SW 1271 (cell line): ENCODE measurements at regions not wholly inside any gene's neighbourhood (a gene's known extent, or its start where the extent isn't known, plus 50 kb on each side); places are given as distances from the start of the nearest gene placed in this dataset.
"Not testable (repeated sequence)": the region's sequence is repeated elsewhere in the genome, so short reads cannot be mapped to it uniquely, and the experiment has no call there.

ENCODE experiments used
- DNase-seq, 2 experiments: peaks; one replicate each; lab custom pipeline; 2025; lab: John Stamatoyannopoulos, UW

DNA sequence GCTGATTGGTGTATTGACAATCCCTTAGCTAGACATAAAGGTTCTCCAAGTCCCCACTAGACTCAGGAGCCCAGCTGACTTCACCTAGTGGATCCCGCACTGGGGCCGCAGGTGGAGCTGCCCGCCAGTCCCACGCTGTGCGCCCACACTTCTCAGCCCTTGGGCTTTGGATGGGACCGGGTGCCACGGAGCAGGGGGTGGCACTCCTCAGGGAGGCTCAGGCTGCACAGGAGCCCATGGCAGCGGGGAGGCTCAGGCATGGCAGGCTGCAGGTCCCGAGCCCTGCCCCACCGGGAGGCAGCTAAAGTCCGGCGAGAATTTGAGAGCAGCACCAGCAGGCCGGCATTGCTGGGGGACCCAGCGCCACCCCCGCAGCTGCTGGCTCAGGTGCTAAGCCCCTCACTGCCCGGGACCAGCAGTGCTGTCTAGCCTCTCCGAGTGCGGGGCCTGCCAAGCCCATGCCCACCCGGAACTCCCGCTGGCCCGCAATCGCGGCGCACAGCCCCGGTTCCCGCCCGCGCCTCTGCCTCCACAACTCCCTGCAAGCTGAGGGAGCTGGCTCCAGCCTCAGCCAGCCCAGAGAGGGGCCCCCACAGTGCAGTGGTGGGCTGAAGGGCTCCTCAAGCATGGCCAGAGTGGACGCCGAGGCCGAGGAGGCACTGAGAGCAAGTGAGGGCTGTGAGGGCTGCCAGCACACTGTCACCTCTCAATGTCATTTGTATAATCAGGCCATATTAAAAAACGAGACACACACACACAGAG, 437.2 kb downstream of the CSNK1G3 start:
- DNase-seq: no peak

DNA sequence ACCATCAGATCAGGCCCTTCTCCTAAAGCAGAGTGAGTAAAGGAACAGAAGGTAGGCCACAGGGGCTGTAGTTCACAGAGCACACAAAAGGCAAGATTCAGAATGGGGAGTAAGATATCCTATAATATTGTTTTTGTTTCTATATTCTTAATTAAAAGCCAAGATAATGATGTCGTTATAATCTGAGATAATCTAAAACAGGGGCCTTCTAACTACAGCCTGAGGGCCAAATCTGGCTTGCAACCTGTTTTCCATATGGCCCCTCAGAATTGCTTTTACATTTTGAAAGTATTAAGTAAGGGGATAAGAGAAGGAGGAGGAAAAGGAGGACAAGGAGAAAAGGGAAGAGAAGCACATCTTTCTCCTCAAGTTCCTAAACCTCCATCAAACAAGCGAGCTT, 435.8 kb downstream of the CSNK1G3 start:
- no peak for DNase-seq

DNA sequence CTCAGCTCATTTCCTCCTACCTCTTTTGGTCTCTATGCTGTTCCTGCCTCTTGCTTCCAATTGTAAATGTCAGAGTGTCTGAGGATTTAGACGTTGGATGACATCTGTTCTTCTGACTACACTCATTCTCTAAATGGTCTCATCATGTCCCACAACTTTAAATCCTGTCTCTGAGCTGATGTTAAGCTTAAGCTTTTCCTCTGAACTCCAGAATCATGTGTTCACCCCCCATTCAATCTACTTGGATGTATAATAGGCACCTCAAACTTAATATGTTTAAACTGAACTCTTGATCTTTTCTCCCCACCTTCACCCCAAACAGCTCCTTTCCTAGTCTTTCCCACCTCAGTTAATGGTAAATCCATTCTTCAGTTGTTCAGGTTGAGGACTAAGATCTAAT, 433.6 kb downstream of the CSNK1G3 start:
- DNase-seq: no peak

DNA sequence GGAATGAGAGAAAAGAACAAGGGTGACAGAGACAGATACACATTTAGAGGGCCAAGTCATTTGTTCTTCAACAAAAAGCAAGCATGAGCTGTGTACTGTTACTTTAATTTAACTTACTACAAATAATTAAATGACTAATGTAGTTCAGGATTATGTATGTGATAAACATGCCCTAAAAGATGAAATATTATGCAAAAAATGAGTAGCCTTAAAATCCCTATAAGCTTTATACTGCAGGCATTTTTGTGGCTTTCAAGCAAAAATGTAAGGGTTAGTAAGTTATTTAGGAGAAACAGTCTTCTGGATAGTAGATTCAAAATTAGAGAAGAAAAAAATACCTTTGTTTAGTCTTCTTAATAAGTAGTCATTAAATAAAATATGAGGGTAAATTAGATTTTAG, 431.2 kb downstream of the CSNK1G3 start:
- no peak for DNase-seq

DNA sequence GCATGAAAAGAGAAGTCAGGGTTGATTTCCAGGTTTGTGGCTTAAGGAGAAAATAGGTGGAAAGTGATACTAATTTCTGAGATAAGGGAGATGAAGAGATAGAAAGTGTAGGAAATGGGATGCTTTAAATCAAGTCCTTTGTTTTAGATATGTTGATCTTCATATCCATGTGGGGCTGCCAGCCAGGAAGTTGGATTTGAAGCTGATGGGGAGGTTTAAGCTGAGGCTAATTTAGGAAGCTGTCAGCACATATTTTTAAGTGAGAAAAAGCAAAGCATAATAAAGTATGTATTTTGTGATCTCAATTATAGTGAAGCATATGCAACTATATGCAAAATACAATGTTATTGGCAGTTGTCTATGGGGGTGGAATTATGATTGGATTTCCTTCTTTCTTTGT, 428.4 kb downstream of the CSNK1G3 start:
- no peak for DNase-seq

DNA sequence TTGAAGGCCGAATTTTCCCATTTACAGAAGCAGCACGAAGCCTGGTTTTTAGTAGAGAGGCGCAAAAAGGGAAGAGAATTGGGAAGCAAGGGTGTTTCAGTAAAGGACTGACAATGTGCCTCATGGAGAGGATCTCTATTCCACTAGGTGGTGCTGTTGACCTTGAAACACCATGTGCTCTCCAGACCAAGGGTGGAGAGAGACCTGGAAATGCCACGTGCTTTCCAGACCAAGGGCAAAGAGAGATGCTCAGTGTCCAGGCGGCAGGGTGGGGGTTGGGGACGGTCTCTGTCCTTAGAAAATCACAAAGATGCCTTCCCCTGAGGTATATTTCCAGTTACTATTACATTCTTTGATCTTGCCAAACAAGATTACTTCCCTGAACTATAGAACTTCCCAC, 425.3 kb downstream of the CSNK1G3 start:
- no peak for DNase-seq

DNA sequence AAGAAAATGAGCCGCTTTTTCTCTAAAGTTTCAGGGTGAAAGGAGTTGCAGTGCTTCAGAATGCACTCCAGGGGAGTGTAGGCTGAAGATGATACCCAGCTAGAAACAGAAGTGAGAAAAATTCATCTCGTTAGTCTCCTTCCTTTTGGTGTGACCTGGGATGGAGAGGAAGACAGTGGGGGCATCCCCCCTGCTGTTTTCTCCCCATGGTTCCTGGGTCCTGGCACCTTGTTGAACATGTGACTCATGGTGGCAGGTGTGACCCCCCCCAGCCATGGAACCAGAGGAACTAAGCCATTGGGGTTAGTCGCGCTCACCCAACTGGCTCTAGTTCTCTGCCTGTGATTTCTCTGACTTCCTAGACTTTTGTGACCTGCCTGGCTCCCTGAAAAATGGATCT, 424.6 kb downstream of the CSNK1G3 start:
- DNase-seq: no peak

DNA sequence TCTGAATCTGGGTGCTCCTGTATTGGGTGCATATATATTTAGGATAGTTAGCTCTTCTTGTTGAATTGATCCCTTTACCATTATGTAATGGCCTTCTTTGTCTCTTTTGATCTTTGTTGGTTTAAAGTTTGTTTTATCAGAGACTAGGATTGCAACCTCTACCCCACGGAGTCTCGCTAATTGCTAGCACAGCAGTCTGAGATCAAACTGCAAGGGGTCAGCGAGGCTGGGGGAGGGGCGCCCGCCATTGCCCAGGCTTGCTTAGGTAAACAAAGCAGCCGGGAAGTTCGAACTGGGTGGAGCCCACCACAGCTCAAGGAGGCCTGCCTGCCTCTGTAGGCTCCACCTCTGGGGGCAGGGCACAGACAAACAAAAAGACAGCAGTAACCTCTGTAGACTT, 421.8 kb downstream of the CSNK1G3 start:
- DNase-seq: not testable (repeated sequence)

DNA sequence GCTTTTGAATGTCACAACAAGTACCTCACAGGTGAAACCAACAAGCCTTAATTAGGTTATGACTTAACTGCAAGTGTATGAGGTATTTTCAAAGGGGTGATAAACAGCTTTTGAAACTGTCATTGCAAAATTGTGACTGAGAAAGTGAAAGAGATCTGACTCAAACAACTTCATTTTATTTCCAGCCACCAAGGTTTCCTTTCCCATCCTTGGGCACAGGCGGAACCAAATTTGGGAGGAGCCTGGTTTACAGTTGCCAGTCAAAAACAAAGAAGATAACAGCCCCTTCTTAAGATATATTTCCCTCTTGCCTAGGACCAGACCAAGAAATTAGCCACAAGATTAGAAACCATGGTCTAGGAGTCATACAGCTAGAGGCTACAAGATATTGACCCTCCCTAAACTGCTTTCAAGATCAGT, 417.1 kb downstream of the CSNK1G3 start:
- DNase-seq: no peak

DNA sequence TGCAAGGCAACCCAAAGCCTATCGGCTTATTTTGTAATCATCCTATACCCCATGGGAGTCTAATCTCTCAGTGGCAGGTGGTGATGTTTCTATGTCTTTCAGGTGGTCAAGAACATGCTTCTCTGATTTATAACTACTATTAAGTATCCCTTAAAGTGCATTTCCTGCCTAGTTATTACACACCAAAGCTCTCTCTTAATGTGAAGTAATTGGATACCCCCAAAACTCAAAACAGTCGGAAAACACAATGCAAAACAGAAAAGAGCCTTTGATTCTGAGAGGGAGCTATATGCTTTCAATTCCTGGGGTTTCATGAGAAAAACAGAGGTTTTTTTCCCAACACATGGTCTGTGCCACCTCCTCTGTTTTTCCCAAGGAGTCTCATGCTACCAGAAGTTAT, 416.4 kb downstream of the CSNK1G3 start:
- no peak for DNase-seq

DNA sequence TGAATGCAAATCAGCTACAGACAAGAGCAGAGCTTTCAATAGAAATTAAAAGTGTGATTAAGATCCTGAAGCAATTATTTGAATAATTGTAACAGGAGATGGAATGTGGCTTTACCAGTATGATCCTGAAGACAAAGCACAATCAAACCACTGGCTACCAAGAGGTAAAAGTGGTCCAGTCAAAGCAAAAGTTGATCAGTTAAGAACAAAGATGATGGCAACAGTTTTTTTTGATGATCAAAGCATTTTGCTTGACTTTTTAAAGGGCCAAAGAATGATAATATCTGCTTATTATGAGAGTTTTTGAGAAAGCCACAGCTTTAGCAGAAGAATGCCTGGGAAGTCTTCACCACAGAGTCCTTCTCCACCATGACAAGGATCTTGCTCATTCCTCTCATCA, 409.2 kb downstream of the CSNK1G3 start:
- DNase-seq: no peak

DNA sequence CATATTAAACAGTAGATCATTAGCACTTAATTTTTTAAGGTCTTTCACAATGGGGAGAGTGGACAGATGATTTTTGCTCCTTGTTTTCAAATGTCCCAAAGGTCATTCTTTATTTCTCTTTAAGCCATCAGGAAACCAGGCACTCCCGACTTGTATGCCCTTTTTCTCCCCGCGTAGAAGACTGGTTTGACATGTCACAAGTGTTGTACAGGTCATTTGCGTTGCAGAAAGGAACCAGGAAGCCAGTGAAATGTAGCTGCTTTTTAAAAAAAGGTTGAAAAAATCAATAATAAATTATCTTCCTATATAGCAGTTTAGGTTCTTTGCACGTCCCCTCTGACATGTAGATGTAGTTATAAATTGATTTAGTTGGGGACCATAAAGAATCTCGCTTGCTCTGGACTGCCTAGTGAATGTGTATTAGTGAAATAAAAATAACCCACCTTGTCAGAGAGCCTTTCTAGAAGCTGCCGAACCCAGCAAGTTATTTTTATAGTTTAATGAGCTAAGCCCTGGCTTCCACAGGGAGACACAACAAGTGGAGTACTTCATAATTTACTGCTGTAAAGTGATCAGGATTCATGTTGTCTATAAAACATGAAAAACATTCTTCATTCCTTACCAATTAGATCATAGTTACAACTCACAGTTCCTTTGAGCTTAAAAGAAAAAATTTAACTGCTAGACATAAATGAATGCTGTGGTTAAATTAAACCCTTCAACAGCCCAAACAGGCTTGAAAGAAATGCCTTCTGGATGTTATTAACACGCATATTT, 404.6 kb downstream of the CSNK1G3 start:
- no peak for DNase-seq

DNA sequence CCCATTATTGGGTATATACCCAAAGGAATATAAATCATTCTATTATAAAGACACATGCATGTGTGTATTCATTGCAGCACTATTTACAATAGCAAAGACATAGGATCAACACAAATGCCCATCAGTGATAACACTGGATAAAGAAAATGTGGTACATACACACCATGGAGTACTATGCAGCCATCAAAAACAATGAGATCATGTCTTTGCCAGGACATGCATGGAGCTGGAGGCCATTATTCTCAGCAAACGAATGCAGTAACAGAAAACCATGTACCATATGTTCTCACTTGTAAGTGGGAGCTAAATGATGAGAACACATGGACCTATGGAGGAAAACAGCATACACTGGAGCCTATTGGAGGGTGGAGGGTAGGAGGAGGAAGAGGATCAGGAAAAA, 402.4 kb downstream of the CSNK1G3 start:
- no peak for DNase-seq

DNA sequence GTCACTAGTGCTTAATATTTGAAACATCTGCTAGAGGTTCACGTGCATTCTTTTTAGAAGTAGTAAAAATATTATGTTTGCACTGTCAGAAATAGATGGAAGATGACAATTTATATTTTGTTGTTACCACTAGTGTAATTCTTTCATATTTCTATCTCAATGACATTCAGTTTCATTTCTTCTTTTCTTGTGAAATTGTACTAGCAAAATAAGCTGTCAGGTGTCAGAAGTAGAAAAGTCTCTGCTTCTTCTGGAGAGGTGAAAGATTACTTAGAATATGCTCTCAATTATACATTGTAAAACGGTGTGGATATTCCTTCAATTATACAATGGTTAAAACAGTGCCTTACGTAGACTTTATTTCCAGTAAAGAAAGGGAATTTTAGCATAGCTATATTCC, 395.4 kb downstream of the CSNK1G3 start:
- DNase-seq: no peak

DNA sequence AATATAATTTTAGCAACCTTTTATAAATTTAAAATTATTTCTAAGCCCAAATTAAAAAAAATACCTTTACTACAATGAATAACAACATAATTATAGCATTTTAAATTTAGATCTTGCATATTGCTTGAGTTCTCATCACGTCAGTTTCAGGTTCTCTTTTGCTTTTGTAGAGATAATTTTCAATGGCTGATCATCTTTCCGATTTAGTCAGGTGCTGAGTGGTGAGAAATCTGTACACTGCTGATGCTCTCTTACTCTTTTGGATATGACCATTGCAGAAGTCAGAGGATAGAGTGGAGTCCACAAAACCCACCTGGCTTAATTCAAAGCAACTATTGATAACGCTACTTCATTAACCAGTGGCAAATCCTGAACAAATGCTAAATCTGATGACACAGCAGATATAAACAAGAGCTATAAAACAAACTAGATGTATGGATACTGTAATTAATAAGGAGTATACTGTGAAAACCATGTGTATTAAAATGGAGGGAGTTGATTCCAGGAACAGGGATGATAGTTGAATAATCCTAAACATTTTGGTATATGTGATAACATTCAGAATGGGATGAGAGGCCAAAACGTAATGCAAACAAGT, 394.8 kb downstream of the CSNK1G3 start:
- no peak for DNase-seq

DNA sequence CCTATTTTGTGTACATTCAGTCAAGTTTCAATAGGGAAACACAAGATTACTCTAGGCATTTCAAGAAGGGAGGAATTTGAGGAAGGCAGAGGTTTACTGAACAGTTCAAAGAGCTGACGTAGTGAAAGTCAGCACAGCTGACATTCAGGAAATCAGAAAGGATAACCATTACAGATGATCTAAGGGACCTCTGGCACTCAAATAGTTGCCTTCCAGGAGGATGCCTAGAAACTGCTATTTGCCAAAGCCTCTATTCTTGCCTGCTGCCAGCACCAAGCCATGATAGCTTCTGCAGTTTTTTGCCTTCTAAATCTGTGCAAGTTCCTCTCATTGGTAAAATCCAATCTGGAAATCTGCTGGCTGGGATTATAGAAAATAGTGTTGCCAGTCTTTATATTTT, 373.1 kb downstream of the CSNK1G3 start:
- no peak for DNase-seq

DNA sequence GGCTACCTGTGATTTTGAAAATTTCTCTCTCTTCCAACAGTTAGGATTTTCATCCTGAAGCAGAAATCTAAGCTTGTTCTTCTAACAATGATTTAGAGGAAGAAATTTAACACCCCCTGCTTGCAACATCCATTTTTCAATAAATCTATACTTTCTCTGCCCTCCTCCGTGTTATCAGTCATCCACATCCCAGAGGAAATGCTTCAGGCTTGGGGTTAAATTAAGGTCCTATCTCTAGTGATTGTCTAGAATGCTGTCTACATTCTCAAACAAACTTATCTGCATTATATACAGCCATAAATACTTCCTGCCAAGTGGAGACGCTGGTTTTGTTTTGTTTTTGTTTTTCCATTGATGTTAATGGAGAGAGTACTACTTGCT, 371.0 kb downstream of the CSNK1G3 start:
- DNase-seq: no peak

DNA sequence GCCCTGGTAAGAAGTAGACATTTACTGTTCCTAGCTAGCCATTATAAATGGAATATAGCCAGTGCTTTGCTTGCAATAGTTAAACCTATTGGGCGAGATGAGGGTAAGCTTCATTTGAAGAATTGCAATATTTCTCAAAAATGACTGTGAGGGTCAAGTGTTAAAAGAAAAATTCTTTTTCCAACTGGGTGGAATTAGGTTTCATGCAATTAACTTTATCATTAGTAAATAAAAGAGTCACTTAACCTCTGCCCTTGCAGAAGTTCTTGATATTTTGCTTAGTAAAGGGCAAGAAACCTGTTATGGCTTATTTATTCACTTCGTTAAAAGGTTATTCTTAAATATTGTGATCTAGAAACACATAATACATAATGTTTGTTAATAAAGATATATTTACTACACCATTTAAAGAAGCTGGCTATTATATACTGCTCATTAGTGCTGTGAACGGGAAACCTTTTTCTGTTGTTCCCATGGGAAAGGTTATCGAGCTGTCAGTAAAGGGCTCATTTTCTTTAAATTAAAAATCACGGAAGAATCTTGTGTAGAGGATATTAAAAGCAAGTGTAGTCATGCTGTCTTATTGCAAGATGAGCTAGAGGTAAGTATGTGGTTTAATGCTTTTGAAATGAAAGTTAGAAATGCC, 370.5 kb downstream of the CSNK1G3 start:
- no peak for DNase-seq

DNA sequence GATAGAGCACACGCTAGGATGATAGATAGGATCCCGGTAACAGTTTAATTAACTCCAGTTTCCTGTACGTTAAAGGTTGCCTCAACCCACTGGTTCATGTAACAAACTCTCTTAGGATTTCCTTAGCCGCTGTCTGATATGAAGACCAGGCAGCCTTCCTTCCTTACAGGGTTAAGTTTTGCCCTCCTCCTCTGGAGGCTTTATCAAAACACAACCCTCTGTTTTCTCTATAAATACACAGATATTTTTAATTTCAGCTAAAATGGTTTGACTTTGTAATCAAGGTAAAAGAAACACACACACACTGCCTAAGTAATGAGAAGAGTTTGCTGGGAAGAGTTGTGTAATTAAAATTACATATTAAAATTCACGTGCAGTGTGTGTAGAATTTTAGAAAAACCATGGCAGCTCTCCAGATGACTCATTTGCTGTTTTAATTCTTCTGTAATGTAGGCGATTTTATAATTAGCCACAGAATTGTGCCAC, 369.8 kb downstream of the CSNK1G3 start:
- no peak for DNase-seq

DNA sequence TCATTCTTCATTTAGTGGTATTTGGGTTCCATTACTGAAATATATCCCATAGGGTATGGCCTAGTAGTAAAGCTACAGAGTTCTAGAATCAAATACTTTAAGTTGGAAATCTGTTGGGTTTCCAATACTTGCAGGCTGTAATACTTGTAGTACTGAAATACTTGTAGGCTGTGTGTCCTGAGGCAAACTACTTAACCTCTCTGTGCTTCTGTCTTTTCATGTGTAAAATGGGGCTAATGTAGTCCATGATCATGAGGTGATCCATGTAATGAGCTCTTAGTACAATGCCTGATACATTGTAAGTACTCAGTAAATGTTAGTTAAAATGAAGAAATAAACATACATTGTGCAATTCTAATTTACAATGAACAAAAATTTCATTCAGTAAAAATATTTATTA, 368.9 kb downstream of the CSNK1G3 start:
- no peak for DNase-seq

DNA sequence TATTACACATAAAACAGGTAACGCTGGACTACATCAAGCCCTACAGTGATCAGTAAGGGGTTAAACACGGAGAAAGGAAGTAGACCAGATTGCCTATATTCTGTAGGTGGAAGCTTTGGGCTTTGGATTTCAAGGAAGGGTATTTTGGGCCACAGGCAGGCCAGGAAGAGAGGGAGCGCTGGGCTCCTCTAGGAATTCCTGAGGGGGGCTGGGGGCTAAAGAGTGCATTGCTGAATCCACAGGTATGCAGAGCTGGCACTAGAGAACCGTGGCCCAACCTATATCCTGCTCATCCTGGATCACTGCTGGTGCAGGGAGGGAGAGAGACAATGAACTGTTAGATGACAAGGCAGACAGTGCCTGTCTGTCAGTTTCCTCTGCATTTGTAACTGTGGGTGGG, 367.1 kb downstream of the CSNK1G3 start:
- no peak for DNase-seq

DNA sequence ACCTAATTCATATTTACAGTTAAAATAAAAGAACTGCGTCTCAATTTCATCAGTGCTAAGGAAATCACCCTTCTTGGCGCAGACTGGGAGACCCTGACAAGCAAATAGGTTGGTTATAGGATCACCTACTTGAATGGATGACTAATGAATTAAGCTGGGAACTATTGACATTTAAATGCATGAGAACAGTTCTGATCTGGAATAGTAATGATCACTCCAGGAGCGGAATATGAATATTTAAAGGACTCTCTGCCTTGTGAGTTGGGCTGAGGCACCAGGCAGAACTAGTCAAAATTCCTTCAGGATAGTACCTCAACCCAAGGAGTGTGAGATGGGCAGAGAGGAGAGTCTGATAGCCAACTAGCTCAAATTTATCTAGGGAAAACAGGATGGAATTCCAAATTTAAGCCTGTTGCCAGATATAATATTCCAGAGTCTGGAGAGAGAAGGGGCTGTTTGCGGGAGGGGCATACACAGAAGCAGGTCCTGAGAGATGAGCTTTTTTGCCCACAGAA, 364.4 kb downstream of the CSNK1G3 start:
- DNase-seq: no peak
